Lower lobe of right lung (tissue), 2 donors: ENCODE measurements at regions not wholly inside any gene's neighbourhood (a gene's known extent, or its start where the extent isn't known, plus 50 kb on each side); places are given as distances from the start of the nearest gene placed in this dataset.

Experiments used
- ATAC-seq, 2 donors: fragments of 200-7000 bp; cut with Tn5 transposase; one replicate each; pipeline ENCODE4 v1.9.1; 2020 to 2022; ENCODE audit warnings: mild to moderate bottlenecking in 2 of 2, moderate library complexity in 2 of 2
- DNase-seq: peaks from one replicate; pipeline ENCODE4 v3.0.0-alpha.2; 2020
- H3K27ac ChIP-seq: fragments of 200-600 bp; one replicate; pipeline ENCODE4 v1.8.0; 2022
- H3K27me3 ChIP-seq: fragments of 200-600 bp; one replicate; pipeline ENCODE4 v1.8.0; 2022; ENCODE audit warnings: low read depth
- H3K36me3 ChIP-seq: fragments of 200-600 bp; one replicate; pipeline ENCODE4 v1.8.0; 2022; ENCODE audit warnings: mild to moderate bottlenecking
- H3K4me1 ChIP-seq: fragments of 200-600 bp; one replicate; pipeline ENCODE4 v1.8.0; 2022
- H3K4me3 ChIP-seq: fragments of 200-600 bp; one replicate; pipeline ENCODE4 v1.8.0; 2022; ENCODE audit warnings: mild to moderate bottlenecking
- H3K9me3 ChIP-seq: fragments of 200-600 bp; one replicate; pipeline ENCODE4 v1.8.0; 2022
- intact Hi-C: fragments of 100-400 bp; cut with DNase I; formaldehyde crosslinking; loops from one replicate; pipeline ENCODE4 v1.11.0; 2022
- TF ChIP-seq, protein P1 (sequence below): fragments of 200-600 bp; IDR thresholded peaks from one replicate; pipeline ENCODE4 v1.8.0; 2022; ENCODE audit warnings: antibody characterized with exemption, mild to moderate bottlenecking
- donor health status: DM: no; HTN: yes; CAD: no; lungs with severe emphysema.

DNA sequence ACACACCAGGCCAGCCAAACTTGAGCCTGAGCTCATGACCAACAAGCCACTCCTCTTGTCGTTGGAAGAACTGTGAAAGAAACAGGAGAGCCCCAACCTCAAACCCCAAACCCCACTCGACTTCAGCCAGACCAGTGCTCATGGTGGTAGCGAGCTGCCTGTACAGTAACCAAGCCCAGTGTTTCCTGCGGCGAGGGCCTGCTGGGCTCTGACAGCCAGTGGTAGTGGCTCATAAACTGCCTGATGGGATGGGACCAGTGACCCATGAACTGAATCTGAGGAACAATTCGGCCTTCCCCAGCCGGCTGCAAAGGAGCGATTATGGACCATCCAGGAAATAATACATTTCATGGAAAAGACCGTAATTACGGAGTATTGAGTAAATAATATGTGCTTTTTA is 191.9 kb downstream of the RPS24 start:
- intact Hi-C loops: no loop called here
- Histone ChIP-seq H3K27me3 (no peaks in the 10 kb centered on the region), H3K27ac (no peak overlapping the region), H3K4me1 (no peaks in the 10 kb centered on the region), H3K4me3 (no peak overlapping the region), H3K9me3 (no peaks in the 10 kb centered on the region), H3K36me3 (no peaks in the 10 kb centered on the region)
- DNase-seq (no peak), ATAC-seq (no peak)
- TF ChIP-seq, protein P1, sequence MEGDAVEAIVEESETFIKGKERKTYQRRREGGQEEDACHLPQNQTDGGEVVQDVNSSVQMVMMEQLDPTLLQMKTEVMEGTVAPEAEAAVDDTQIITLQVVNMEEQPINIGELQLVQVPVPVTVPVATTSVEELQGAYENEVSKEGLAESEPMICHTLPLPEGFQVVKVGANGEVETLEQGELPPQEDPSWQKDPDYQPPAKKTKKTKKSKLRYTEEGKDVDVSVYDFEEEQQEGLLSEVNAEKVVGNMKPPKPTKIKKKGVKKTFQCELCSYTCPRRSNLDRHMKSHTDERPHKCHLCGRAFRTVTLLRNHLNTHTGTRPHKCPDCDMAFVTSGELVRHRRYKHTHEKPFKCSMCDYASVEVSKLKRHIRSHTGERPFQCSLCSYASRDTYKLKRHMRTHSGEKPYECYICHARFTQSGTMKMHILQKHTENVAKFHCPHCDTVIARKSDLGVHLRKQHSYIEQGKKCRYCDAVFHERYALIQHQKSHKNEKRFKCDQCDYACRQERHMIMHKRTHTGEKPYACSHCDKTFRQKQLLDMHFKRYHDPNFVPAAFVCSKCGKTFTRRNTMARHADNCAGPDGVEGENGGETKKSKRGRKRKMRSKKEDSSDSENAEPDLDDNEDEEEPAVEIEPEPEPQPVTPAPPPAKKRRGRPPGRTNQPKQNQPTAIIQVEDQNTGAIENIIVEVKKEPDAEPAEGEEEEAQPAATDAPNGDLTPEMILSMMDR: no peak

DNA sequence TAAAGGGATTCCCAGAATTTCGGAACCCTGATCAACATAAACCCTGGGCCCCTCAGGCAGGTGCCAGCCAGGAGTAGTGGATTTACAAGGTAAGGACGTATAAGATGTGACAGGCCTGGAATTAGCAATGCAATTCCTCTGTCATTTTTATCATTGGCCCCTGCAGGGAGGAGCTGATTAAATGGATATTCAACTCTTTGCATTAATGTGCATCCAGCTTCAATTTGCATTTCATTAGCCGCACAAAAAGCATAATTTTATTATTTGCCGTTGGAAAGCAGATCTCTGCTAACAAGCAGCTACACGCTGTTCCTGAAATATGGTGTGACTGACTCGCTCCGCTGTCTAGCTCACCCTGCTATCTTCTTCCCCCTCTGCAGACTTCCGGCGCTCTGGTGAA is 195.8 kb downstream of the RPS24 start:
- TF ChIP-seq, protein P1: no peak
- ATAC-seq (no peak), DNase-seq (no peak)
- intact Hi-C loops: no loop called here
- Histone ChIP-seq H3K36me3 (no peaks in the 10 kb centered on the region), H3K4me3 (no peak overlapping the region), H3K27ac (no peak overlapping the region), H3K9me3 (no peaks in the 10 kb centered on the region), H3K4me1 (no peaks in the 10 kb centered on the region), H3K27me3 (no peaks in the 10 kb centered on the region)

DNA sequence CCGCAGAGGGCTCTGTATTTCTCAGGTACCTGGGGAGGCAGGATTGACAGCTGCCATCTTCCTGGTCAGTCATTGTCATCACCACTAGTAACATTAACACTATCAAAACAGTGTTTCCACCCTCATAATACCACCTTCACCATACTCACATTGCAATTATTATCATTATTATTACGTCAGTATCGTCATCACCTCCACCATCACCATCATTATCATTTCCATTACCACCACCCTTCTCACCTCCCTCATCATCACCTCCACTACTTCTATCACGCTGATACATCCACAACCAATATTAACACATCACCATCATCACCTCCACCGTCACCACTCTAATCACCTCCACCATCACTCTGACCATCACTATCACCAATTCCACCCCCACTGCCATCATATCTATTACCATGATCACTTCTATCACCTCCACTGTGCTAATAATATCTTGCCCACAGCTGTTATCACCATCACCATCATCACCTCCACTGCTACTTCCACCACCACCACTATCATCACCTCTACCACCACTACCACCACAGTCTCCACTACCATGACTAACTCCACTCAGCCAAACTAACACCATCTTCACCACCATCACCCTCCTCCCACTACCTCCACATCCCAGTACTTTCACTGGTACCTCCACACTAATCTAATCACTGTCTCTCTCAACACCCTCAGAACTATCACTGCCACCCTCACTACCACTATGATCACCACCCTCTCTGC is 196.4 kb downstream of the RPS24 start:
- DNase-seq (no peak), ATAC-seq (no peak)
- intact Hi-C loops: no loop called here
- Histone ChIP-seq H3K27ac (no peak overlapping the region), H3K27me3 (no peaks in the 10 kb centered on the region), H3K4me3 (no peak overlapping the region), H3K9me3 (no peaks in the 10 kb centered on the region), H3K4me1 (no peaks in the 10 kb centered on the region), H3K36me3 (no peaks in the 10 kb centered on the region)
- TF ChIP-seq, protein P1: no peak

DNA sequence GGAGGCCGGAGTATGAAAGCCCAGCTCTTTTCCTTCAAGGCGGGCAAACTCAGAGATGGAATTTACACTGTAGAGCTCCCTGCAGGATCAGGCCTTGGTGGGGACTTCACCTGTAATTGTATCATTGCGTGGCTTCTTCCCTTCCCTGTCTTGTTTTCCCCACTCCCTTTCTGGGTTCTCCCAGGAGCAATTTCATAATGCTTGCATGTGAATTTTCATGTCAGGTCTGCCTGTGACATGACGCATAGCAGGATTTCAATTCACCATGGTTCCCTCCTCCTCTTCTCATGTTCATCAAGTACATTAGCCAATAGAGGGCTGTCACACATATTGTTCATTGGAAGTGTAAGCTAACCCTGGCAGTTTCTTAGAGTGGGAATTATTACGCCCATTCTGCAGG is 197.7 kb downstream of the RPS24 start:
- Histone ChIP-seq H3K27me3 (no peaks in the 10 kb centered on the region), H3K27ac (no peak overlapping the region), H3K4me3 (no peak overlapping the region), H3K36me3 (no peaks in the 10 kb centered on the region), H3K4me1 (no peaks in the 10 kb centered on the region), H3K9me3 (no peaks in the 10 kb centered on the region)
- TF ChIP-seq, protein P1: no peak
- ATAC-seq (no peak), DNase-seq (no peak)
- intact Hi-C loops: no loop called here

DNA sequence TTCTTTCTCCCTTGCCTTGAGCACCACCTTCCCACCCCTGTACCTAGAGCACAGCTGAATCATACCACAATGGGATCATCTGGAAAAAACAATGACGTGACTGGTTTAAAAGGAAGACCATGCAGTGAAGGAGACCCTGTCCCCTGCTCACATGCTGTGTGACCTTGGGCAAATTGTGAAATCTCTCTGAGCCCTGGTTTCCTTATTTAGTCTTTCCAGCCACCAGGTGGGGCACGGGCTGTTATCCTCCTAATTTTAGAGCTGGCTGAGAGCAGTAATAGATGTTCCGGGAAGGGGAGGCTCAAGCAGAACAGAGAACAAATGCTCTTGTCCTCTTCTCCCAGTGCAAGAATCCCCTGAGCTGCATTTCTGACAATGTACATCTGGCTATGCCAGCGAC is 198.3 kb downstream of the RPS24 start:
- no peaks in the 10 kb centered on the region for H3K36me3 ChIP-seq
- DNase-seq: no peak
- H3K27ac ChIP-seq: no peak overlapping the region
- intact Hi-C loops: no loop called here
- ATAC-seq: no peak
- H3K27me3 ChIP-seq: no peaks in the 10 kb centered on the region
- TF ChIP-seq, protein P1: no peak
- H3K4me3 ChIP-seq: no peak overlapping the region
- no peaks in the 10 kb centered on the region for H3K4me1 ChIP-seq
- H3K9me3 ChIP-seq: no peaks in the 10 kb centered on the region
